CD4-positive, alpha-beta T cell treated with Interferon alpha-2 for 1 hour (primary cell): ENCODE measurements at regions not wholly inside any gene's neighbourhood (a gene's known extent, or its start where the extent isn't known, plus 50 kb on each side); places are given as distances from the start of the nearest gene placed in this dataset.

Experiments
- DNase-seq, 2 donors: peaks; one replicate each; pipeline ENCODE4 v3.0.0-alpha.2; 2020 to 2022

DNA sequence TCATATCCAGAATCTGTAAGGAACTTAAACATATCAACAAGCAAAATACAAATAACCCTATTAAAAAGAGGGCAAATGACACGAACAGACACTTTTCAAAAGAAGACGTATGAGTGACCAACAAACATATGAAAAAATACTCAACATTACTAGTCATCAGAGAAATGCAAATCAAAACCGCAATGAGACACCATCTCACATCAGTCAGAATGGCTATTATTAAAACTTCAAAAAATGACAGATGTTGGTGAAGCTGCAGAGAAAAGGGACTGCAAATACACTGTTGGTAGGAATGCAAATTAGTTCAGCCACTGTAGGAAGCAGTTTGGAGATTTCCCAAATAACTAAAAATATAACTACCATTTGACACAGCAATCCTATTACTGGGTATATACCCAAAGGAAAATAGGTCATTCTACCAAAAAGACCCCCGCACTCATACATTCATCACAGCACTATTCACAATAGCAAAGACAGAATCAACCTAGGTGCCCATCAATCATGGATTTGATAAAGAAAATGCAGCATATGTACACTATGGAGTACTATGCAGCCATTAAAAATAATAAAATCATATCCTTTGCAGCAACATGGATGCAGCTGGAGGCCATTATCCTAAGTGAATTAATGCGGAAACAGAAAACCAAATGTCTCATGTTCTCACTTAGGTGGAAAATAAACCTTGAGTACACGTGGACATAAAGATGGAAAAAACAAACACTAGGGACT is 230.1 kb upstream of the RAB4A start:
- no peak for DNase-seq

DNA sequence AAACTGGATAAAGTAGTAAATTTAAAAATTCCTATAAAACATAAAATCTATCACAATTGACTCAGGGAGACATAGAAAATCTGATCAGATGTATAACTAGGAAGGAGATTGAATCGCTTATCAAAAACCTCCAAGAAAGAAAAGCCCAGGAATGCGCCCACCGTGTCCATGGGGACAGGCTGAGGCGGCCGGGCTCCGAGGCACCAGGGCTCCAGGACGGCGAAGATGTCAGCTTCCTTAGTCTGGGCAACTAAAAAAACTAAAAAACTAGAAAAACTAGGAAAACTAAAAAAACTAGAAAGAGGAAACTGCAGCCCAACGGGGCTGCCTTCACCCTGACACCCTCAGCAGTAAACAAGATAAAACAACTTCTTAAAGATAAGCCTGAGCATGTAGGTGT is 229.0 kb upstream of the RAB4A start:
- no peak for DNase-seq

DNA sequence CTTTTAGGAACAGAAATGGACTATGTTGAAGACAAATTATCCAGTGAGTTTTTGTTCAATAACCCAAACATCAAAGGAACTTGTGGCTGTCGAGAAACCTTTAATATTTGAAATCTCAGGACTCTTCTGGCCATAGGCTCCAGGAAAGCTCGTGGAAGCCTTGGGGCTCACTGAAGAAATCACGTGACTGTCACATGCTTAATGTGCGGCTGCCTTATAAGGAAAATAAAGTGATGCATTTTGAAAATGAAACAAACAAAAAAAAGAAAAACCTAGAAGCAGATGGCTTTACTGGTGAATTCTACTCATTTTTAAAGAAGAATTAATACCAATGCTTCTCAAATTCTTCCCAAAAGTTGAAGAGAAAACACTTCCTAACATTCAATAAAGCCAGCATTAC is 228.4 kb upstream of the RAB4A start:
- no peak for DNase-seq

DNA sequence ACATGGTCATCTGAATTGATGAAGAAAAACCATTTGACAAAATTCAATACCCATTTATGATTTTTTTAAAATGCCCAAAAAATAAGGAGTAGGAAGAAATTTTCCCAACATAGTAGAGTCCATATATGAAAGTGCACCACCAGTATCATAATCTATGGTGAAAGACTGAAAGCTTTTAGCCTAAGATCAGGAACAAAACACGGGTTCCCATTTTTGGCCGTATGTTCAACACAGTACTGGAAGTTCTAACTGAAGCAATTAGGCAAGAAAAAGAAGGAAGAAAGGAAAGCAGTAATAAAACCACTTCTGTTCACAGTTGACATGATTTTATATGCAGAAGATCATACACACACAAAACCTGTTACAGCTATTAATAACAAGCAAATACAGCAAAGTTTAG is 227.8 kb upstream of the RAB4A start:
- DNase-seq: no peak

DNA sequence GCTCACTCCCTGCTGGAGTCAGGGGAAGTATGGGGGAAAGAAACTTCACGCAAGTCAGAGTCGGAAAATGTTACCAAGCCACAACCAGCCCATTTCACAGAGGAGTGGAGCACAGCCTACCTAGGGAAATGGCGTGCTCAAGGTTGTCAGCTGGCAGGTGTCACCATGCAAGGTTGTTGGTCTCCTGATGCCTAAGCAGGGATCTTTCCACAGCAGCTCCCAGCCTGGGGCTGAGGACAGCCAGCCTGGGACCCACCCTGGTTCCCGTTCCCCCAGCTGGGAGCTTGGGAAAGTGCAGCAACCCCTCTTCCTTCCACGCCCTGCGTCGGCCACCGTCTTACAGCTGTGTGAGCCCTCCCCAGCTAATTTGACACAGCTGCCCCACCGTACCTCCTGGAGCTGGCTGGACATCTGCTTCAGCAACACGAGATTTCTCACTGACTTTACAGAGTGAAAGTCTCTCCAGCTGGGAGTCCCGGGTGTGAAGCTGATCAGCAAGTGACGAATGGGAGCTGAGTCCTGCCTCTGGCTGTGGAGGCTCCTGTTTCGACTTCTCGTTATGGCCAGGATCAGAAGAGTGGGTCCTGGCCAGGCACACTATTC is 224.6 kb upstream of the RAB4A start:
- no peak for DNase-seq

DNA sequence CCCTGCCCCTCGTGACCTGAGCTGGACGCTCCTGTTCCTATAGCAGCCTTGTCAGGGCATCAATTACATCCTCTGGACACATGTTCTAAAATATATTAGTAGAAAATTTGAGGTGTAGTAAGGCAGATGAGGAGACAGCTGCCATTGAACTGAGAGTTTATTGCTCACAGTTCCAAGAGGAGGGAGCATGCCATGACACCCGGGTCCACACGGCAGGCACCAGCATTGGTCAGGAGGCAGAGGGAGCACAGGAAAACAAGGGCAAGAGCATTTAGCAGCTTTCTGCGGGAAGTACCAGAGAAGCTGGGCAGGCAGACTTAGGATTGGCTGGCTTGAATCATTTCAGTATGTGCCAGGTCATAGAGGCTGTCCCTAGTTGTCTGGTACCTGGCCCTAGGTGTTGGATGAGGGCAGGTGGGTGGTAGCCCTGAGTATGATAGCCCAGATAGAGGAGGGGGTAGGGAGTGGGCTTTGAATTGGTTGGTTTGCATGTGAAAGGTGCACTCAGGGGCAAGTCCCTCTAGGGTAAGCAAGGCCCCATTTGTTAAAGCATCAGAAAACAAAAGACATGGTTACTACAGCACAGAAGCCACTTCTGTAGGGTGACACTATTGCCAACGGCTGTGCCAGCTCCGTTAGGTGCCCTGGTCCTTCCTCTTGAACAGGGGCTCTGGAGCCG is 223.6 kb upstream of the RAB4A start:
- DNase-seq: no peak

DNA sequence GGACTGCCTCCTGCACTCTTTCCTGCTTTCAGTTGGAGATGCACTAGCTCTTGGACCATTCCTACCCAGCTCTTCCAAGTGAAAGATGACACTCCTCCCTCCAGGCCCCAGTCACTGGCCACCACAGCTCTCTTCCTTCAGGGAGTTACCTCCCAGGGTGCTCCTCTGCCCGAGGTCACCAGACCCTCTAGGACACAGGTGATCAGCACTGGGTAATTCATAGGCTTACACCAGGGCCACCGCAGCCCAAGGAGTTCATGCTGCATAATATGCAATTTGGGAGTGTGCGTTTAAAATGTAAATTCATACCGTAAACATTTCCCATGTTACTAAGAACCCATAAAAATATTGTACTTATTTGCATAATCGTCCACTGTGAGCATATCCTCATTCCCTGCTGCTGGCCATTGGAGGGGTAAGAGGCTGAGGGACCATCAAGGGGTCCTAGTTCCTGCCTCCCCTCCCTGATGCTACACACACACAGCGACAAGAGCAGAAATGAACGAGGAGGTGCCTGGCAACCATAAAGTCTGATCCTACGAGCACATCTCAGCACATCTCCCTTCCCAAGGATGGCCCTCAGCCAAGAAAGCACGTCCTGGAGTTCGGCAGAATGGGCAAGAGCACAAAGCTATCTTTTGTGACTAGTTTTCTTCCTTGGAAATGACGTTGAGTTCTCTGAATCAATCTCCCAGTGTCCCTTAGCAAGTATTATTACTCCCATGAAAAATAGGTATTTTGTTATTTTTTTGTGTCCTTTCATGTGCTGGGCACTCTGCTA is 222.9 kb upstream of the RAB4A start:
- DNase-seq: no peak

DNA sequence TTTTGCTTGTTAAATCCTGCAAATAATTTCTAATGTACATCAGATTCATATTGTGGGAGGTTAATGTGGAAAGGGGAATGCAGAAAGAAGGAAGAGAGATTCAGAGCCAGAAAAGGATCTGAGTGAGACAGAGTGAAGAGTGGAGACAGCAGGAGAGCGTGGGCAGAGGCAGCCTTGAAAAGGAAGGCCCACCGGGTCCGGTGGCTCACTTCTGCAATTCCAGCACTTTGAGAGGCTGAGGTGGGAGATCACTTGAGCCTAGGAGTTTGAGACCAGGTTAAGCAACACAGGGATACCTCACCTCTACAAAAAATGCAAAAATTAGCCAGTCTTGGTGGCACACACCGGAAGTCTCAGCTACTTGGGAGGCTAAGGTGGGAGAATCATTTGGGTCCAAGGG is 222.0 kb upstream of the RAB4A start:
- no peak for DNase-seq

DNA sequence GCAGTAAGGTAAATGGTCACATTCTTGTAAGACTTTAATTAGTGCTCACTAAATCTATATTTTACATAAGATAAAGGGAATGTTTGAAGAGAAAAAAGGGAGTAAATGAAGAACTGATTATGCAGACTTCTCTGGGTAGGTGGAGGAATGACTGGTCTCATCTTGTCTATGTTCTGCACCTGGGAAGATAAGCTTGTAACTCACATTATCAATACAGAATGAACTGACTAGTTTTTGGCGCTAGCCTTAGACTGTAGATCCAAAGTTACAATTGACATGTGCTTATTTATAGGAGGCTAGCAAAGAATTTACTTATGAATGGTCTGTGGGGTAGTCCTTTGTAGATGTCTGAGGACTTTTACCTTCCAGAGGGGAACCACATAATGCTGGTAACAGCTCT is 214.9 kb upstream of the RAB4A start:
- DNase-seq: no peak

DNA sequence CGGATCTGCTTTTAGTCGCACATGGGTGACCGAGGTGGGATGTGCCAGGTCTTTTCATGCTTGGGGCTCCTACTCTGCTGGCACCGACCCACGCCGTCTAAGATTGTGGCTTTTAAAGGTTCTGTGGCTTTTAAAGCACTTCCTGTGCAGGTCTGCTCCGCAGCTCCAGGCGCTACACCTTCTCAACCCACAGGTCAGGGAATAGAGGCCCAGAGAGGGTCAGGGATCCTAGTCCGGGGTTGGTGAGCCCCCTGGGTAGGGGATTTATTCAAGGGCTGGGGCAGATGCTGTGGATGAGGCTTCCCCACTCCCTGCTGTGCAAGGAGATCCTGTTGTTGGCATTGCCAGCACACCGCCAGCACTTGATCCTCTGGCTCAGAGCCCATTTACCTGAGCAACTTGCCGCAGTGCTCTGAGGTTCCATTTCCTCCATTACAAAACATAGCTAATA is 212.8 kb upstream of the RAB4A start:
- DNase-seq: peak; percentile 23 to 48

DNA sequence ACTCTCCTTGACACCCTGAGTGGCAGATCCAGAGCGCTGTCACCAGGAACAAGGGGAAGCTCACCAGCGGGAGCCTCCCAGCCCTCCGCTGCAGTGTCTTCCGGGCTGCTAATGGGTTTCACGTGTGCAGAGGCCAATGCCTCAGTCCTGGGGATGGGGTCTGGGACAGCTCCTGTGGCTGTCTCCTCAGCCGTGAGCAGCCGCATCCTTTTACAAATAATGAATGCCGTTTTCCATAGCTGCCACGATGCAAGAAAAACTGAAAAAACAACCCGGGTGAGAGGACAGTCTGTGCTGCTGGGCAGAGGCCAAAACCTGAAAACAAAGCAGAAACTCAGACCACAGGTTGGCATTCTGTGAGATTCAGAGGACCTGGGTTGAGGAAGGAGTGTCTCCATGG is 212.2 kb upstream of the RAB4A start:
- no peak for DNase-seq

DNA sequence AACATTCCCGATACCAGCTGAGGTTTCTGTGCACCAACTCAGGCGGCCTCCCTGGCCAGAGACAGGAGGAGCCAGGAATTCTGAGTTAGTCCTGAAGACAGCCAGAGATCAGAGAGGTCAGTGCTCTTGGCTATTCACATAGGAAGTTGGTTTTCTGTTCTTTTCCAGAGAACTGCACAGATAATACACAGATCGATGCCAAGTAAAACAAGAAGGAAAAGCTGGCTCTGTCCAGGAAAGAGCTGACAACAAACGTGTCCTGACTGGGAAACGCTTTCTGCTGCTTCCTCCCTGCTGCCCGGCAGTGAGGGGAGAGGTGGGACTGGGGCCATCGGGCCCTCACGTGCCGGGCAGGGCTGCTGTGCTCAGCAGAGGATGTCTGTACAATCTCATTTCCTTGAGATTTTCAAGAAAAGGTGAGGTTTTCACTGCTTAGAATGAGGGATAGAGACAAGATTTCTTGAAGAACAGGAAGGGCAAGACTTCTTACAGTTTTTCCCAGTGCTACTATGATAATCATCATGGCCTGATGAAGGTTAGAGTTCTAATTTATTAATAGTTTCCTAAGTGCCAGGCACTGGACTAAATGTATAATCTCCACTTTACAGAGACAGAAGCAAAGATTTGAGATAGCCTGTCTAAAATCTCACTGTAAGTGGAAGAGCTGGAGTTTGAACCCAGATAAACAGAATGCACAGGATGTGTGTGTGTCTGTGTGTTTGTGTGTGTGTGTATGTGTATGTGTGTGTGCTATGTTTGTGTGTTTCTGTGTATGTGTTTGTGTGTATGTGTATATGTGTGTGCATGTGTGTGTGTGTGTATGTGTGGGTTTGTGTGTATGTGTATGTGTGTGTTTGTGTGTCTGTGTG is 211.0 kb upstream of the RAB4A start:
- no peak for DNase-seq

DNA sequence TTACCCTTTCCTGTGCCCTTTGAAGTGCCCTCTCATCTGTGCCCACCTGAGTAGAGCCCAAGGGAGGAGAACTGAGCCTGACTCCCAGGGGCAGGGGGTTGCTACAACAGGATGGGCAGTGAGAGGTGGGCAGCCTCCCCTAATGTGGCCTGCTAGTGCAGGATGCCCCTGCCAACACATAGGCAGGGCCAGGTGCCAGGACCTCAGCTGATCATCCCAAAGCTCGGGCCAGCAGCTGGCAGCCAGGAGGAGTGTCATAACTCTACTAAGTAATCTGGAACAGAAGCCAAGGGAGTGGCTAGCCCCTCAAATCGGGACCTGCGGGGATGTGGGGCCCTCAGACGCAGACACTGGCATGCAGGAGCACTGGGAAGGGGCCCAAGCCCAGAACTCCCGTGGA is 208.8 kb upstream of the RAB4A start:
- DNase-seq: no peak

DNA sequence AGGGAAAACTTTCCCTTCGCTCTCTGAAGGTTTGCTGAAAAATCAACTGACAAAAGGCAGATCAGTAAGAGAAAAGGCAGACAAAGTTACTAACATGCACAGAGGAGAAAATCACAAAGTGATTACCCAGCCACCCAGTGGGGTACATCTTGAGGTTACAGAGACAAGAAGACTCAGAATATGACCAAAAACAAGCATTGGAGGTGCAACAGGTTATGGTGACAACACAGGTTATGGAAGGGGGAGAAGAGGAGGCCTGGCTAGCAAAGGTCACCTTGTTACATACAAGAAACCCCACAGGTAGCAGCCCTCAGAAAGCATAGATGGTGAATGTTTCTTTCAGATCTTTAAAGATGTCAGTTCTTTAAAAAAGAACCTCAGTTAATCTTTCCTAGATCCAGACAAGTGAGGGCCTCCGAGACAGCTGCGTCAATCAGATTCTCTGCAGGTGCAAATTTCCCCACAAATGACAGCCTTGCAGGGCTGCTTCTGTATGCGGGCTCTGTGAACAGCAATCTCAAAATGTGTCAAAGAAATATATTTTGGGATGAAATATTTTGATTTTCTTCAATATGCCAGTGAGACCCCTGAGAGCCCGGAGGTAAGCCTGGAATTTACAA is 207.6 kb upstream of the RAB4A start:
- DNase-seq: no peak

DNA sequence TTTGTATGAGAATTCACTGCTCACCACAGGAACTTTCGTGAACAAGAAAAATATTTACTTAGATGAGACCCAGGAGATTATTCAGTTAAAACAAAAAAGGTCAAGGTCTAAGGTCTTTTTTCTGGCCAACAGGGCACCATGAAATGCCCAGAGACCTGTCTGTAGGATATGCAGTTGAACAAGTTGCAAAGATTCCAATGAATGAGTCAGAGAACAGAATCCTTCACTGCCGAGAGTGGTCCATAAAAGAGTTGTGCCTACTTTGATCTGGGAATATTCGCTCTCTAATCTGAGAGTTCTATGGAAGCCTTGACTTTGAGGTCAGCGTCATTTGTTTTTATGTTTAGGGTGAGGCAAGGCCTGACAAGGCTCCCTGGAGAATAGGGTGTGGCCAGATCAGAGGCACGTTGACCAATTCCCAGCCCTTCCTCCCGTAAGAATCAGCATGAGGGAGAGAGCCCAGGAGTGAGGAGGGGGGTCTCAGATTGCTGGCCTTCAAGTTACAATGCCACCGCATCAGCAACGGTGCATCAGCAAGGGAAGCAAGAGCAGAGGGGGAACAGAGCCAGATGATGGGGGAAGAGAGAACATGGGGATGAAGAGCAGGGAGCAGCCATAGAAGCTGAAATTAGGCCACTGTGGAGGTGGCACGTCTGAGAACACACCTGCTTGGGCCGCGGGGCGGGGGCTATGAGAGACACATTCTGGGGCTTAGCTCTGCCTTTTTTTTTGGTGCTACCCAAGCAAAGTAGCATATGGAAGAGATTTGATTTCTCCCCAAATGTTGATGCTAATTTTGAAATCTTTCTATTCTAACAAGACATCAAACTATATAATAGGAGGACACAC is 206.4 kb upstream of the RAB4A start:
- DNase-seq: no peak

DNA sequence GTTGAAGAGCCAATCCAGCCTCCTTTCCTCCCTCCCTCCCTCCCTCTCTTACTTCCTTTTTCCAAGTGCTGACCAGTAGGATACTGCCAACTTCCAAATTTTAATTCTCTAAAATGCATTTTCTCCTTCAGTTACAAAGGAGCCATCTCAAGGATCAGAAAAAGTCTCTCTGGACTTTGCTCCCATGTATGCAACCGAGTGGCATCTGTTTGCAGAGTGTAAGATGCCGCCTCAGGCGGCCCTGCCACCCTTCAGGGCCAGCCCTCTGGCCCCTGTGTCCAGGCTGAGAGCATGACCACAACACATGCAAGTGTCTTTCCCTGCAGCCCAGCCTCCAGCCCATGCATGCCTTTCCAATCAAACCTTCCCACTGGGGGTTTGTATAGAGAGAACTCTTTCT is 205.3 kb upstream of the RAB4A start:
- DNase-seq: no peak

DNA sequence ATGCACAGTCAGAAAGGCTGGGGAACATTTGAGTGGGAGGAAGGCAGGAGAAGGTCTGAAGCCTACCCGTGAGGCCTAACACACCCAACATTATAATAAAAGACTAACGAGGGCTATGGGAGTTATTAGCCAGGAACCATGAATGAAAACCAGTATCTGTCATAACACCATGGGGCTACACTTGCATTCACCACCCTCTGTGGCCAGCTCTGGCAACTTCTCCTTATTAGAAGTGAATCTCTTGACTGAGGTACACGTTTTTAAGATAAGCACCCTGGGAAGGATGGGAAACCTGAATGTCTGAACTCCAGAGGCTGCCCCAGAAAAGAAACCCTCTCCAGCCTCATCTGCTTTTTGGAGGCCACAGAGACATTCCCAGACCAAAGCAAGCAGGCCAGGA is 204.3 kb upstream of the RAB4A start:
- DNase-seq: no peak

DNA sequence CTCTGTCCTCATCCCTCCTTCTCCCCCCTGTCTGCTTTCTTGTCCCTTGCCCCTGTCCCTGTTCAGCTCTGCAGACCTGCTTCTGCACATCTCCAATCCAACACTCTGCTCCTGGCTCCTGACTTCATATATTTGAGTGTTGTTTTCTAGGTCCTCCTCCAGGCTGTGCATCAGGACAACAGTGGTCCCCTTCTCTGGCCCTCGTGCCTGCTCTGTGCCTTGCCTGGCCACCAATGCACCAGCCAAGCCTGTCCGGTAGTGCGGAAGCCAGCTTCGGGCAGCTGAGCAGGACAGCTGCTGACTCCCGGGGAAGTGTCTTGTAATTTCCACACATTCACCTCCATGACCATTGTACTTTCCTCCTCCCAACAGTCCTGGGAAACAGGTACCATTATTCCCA is 203.4 kb upstream of the RAB4A start:
- no peak for DNase-seq

DNA sequence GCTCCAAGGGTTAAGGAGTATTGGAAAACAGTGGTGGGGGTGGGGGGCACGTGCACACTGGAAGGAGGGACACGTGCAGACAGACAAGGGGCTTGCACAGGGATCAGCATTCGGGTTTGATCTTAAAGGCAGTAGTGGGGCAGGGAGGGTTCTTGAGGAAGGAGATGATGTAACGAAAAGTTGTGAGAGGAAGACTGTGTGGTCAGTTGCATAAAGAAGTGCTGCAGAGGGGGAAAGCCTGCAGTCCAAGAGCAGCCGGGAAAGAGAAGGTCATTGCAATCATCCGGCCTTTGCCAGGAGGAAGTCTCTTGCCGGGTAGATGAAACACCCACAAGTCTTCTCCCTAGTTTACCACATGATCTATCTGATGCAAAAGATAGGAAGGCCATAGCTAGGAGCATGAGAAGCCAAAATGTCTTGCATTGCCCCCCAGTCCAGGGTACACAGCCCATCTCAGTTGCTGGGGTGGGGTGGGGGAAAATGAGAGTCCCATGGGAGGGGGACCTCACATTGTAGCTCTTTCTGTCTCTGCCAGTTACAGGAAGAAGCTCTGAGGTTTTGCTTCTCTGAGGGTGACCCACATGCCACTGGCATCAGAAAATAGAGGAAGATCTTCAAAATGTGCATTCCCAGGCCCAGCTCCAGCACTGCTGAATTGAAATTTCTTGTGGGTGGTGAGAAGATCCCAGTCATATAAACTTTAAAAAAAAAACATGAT is 202.5 kb upstream of the RAB4A start:
- DNase-seq: peak; percentile 13 to 53

DNA sequence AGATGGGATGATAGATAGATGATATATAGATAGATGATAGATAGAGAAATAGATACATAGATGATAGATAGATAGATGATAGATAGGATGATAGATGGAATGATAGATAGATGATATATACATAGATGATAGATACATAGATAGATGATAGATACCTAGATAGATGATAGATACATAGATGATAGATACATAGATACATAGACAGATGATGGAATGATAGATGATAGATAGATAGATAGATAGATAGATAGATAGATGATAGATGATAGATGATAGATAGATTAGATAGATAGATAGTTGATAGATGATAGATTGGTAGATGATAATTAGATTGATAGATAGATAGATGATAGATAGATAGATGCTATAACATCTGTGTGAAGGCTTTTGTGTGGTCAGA is 201.7 kb upstream of the RAB4A start:
- DNase-seq: no peak
